NCI-H1092 treated with DMSO at 0.1 percent for 48 hours (cell line): ENCODE measurements at regions not wholly inside any gene's neighbourhood (a gene's known extent, or its start where the extent isn't known, plus 50 kb on each side); places are given as distances from the start of the nearest gene placed in this dataset.
"Not testable (repeated sequence)": the region's sequence is repeated elsewhere in the genome, so short reads cannot be mapped to it uniquely, and the experiment has no call there.

Source experiments
- DNase-seq: peaks from one replicate; lab custom pipeline; 2025; lab: John Stamatoyannopoulos, UW

DNA sequence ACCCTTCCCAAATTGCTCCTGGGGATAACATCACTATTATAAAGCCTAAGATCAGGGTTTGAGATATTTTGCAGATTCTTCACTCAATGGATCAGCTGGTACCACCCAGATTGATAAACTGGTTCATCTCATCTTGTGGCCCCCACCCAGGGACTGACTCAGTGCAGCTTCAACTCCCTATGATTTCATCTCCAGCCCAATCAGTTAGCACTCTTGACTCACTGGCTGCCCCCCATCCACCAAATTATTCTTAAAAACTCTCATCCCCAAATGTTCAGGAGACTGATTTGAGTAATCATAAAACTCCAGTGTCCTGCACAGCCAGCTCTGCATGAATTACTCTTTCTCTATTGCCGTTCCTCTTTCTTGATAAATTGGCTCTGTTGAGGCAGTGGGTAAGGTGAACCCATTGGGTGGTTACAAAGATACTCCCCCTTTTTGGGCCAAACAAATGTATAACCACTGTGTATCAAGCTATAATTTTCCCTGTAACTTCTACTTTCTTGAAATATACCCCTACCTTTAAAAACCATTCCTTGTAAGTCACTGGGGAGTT, 263.3 kb upstream of the IL12B start:
- no peak for DNase-seq

GRCh38 chr5:159595561-159595960, 265.3 kb upstream of the IL12B start:
- DNase-seq: not testable (repeated sequence)

- DNase-seq: no peak
Measured at GRCh38 chr5:159601216-159601615, 270.9 kb upstream of the IL12B start.

DNA sequence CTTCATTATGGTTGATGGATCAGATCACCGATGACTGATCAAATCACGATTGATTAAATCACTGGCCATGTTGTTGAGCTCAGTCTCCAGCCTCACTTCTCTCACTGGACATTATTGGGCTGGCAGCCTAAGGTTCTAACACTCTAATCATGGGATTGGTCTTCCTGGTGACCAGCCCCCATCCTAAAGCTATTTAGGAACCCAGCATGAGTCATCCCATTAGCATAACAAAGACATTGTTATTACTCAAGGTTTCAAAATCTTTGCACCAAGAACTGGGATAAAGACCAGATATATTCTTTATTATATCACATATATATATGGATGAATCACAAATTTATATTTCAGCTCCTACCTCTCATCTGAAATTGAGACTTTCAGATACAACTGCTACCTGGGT, 272.1 kb upstream of the IL12B start:
- no peak for DNase-seq

DNA sequence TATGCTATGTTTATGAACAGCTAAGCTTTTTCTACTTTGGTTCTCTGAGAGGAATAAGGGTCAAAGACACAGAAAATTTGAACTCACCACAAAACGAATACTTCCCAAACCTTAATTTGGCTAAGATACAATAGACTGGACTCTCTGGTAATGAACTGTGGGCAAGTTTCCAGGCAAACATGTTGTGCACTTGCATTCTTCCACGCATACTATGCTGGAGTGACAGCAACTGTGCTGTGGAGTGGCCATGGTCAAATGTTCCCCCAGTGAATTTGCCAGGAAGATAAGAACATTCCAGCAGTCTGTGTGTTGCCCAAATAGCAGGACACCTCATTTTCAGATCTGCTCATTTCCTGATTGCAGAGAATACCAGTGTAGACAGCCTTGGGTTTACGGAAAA, 275.3 kb upstream of the IL12B start:
- no peak for DNase-seq

- DNase-seq: no peak
Measured at GRCh38 chr5:159609359-159609758, 279.1 kb upstream of the IL12B start.

GRCh38 chr5:159610966-159611579, 280.8 kb upstream of the IL12B start:
- no peak for DNase-seq

DNA sequence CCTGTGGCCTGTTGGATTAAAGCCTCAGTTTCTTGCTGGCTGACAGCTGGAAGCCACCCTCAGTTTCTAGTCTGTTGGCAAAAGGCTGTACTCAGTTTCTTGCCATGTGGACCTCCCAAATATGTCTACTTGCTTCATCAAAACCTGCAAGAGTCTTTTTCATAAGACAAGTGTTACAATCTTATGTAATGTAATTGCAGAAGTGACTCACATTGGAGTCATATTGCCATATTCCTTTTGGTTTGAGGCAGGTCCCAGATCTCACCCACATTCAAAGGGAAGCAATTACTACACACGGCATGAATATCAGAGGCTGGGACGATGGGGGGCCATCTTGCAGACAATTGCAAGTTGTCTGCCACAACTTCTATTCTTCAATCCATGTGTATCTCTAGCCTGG, 286.7 kb upstream of the IL12B start:
- DNase-seq: no peak

DNA sequence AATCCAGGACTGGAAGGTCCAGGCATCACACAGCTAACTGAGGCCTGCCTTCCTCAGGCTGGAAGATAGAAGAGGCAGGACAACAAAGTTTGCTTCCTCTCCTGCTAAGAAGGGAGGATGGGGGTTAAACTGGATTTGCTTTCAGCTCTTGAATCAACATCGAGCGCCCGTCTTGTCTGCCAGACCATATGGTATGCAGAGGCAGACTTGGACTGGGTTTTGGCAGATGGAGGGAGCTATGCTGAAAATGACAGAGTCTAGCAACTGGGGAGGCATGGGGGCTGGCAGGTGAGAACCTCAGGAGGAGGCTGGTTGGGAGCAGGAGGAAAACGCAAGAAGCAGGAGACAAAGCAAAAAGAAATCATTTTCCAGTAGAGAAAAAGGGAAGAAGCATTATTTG, 289.5 kb upstream of the IL12B start:
- no peak for DNase-seq

GRCh38 chr5:159620853-159621540, 290.7 kb upstream of the IL12B start:
- no peak for DNase-seq

DNA sequence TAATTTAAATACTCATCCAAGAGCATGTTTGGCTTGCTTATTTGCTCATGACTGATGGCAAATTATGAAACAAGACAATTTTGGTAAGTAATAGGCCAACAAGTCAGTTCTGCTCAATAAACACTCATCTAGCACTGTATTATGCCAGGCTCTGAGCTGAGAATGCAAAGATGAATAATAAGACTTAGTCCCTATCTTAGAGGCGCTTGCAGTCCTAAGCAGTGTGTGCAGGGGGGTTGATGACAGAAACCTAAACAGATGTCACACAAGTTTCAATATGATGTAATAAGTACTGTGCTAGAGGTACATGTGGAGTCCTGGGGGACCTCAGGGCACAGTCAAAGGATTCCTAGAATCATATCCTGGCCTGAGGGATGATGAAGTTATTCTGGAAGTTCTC, 287.6 kb upstream of the ADRA1B start:
- DNase-seq: no peak

- no peak for DNase-seq
Measured at GRCh38 chr5:159629158-159629557, 287.1 kb upstream of the ADRA1B start.

DNA sequence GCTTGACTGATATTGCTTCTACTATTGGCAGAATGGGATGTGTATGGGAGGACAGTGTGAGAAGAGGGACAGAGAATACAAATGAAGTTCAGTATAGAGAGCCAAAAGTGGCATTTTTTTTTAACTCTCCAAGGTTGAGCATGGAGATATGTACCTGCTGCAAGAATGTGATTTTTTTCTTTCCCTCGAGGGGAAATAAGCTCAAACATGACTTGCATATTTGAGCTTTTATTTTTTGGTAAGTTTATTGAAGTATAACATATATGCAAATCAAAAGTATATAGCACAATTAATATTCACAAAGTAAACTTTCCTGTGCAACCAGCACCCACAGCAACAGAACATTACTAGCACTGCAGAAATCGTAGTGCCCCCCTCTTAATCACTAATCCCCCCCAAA, 285.7 kb upstream of the ADRA1B start:
- no peak for DNase-seq

- no peak for DNase-seq
Measured at GRCh38 chr5:159631001-159631400, 285.3 kb upstream of the ADRA1B start.

DNA sequence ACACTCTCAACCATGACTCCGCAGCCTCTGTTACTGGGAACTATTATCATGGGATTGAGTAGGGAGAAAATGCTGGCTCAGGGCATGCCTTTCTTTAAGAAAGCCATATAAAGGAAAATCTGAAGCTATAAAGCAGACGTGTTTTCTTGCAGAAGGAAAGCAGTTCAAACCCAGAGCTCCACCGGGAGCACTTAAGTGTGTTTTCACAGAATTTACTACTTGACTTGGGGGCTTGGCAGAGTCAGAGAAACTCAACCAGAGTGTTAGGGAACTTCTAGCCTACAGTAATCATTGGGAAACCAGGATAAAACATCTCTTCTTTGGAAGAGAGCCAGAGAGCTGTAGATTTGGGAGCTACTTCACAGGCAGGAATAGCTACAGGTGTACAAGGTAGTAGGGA, 283.4 kb upstream of the ADRA1B start:
- no peak for DNase-seq

DNA sequence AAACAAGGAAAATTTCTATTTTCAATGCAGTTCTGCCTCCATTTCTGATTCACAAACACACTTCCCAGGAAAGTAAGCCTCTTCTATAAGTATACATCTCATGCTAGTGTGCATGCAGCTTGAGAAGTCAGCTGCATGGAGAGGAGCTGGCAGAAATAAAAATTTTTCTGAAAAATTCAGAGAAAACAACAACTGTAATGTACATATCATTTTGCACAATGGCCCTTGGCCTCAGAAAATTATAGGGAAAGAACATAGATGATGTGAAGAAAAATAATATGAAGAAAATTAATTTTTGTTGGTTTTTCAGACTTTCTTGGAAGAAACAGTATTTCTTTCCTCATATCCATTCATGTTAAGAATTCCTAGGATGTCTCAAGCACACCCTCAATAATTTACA, 277.8 kb upstream of the ADRA1B start:
- no peak for DNase-seq

GRCh38 chr5:159638954-159639559, 277.2 kb upstream of the ADRA1B start:
- no peak for DNase-seq

- DNase-seq: no peak
Measured at GRCh38 chr5:159639590-159639989, 276.7 kb upstream of the ADRA1B start.

DNA sequence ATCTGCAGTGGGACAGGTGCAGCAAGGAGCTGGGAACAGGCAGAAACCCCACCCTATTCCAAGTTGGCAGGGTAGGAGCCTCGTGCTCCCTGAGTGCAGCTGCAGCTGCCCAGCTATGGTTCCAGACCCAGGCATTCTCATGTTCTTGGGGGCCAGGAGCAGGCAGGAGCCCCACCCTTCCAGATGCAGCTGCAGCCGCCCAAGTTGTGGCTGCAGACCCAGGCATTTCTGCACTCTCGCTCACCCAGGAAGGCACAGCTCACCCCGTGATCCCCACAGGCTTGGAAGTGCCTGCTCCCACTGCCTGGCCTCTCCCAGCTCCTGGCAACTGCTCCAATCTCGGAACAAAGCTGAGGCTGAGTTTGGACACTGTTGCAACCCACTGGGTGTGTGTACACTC, 275.8 kb upstream of the ADRA1B start:
- DNase-seq: no peak

- no peak for DNase-seq
Measured at GRCh38 chr5:159640921-159641320, 275.4 kb upstream of the ADRA1B start.

GRCh38 chr5:159641371-159642039, 274.8 kb upstream of the ADRA1B start:
- DNase-seq: no peak

DNA sequence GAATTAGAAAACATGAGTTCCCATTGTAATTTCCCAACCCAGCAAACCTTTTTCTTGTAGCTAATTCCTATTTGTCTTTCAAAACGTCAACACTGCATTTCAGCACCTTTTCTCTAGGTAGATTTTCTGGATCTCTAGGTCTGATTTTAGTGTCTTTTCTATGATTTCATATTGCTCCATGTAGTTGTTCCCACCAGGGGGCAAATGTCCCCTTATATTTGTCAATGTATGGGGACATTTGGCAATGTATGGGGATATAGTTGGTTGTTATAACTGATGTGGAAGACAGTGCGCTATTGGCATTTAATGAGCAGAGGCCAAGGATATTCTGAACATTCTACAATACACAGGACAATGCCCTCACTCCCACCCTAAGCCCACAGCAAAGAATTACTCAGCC, 273.9 kb upstream of the ADRA1B start:
- DNase-seq: no peak

DNA sequence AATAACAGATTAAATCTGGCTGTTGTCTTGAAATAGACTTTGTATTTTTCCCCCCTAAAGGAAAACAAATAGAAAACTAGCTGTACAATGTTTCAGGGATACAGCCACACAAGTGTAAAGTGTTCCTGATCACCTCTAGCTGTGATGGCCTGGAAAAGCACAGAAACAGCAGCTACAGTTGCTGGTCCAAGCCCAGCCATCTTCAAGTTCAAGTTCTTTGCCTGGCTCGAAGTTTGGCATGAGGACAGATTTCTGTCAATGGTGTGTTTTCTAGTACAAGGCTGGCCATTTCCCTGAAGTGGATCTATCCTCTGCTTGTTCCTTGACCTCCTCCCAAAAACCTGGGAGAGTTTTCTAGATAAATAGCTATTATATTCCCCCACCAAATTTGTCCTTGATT, 272.2 kb upstream of the ADRA1B start:
- no peak for DNase-seq
